ENCODE measurements at regions not wholly inside any gene's neighbourhood (a gene's known extent, or its start where the extent isn't known, plus 50 kb on each side); places are given as distances from the start of the nearest gene placed in this dataset.

DNA sequence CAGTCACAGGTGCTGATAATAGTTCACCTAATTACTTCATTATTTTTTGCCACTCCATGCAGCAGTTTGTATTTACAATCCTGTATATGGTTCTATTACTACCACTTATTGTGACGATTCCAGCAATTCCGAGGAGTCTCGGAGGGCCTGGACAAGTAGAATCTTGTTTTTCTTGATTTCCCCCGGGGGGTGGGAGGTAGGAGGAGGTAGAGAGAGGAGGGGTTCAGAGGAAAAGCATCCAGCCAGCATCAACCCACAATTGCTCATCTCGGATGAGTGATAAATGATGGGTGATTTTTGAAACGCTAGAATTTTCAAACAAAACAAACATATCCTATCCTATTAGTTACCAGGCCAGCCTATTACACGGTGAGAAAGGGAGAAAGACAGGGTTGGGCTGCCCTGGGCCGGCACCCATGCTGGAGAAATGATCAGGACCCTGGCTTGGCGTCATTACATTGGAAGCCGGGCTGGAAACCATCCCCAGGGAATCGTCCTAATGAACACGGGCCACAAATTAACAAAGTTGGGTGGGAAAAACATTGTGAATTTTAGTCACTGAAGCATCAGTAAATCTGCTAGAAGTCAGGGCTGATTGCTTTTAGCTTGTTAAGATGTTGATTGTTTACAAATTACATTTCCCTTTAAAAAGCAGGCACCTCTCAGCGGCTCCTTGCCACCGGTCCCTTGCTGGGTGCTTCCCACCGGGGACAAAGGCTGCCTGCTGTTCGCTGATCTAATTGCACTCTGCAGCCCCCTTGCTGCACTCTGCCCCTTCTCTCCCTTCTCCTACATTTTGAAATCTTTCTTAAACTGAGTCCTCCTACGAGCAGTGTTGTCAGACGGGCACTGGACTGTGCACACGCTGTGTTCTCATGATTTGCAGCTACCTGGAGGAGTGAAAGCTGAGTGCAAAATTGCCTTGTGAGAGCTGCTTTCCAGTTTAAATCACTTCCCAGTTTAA, 95.5 kb downstream of the FAM204A start:
- DNase-seq, result no peak

- DNase-seq, result no peak
Measured at GRCh38 chr10:118243907-118244306, 98.2 kb downstream of the FAM204A start.

DNA sequence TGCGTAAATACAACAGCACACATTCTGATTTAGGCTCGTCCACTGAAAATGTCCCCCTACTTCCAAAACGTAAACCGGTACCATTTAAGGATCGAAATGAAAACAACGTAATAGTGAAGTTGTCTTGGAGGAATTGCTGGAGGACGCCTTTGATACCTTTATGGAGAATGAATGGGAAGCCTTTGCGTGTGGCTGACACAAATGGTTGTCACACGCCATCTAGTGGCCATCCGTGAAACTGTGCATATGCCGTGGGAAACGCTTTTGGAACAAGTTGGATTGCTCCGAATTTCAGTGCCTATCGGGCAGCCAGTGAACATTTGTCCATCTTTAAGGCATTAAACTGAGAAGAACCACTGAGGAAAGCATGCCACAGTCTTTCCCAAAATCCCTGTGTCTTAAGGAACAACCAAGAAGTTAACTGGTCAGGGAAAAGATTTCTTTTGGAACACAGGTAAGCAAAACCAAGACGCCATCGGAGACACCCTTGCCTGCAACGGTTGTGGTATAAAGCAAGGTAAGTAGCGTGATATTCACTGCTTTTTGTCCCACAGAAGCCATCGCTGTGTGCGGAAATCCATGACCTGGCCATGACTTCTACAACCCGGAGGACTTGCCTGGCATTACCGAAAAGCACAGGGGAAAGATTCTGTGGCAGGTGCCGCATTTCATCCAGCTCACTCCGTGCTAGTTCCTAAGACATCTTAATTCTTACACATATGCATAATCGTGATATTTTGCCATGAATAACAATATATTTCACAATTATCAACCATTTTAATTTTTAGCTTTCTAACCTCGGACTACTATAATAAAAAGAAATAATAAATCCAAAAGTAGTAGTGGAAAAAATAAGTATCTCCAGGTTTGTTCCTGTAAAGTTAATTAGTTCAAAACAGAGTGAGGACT, 100.6 kb downstream of the FAM204A start:
- DNase-seq, result peak; percentile 87

DNA sequence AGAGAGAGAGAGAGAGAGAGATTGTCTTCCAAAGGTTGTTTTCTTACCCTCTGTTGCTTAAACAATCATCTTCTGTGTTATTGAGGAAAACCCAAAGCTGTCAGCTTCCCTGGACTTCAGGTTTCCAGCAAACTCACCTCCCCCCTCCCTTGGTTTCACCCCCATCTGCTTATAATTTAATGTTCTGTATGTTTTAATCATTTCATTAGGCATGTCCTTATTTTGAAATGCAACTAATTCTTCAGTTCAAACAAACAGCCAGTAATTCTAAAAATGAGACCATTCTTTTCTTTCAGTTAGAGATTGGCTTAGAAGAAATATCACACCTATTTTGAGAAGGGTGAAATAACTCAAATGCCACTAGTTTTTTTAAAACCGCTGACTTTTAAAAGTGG, 102.9 kb downstream of the FAM204A start:
- no peak for DNase-seq

DNA sequence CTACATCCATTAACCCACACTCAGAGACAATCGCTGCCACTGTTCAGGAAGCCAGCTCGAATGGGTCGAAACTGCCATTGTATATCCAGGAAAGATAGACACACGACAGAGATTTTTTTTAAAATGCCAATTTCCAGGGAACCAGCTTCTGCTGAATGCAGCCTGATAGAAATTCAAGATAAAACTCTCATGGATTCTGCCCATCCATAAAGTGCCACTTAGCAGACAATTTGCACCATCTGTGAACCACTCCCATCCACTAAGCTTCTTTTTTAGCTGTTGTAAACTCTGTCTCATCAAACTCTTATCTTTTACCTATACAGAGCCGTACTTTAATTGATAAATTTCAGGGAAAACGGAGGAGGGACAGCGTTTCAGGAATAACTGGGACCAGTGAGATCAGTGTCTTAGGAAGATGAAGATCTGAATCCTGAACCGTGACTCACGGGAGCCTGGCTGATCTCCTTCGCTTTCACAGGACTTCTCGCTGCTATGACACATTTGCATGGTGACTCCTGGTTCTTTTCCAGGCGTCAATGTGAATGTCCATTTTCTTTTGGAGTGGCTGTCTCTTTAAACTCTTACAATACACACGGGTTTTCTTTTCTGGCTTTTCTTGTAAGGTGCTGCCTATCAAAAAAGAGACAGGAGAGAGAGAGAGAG, 103.4 kb downstream of the FAM204A start:
- DNase-seq, result no peak

GRCh38 chr10:118237930-118238329, 104.2 kb downstream of the FAM204A start:
- no peak for DNase-seq

DNA sequence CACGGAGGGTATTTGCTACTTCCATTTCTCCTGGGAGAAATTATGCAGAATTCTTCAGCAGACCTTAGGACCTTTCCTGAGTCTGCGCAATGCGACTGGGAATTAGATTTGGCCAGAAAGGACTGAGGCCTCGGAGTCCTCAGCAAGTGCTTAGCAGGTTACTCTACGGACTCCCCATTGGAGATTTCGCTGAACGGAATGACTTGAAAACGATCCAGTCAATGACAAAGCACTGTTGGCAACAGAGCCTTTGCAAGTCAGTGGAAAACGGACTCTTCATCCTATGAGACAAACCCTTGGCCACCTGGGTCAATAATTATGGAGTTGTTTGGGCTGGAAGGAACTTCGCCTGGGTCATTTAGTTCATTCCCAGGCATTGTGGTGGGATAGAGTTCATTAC, 107.4 kb downstream of the FAM204A start:
- no peak for DNase-seq

GRCh38 chr10:118220346-118220850, 121.7 kb downstream of the FAM204A start:
- no peak for DNase-seq

DNA sequence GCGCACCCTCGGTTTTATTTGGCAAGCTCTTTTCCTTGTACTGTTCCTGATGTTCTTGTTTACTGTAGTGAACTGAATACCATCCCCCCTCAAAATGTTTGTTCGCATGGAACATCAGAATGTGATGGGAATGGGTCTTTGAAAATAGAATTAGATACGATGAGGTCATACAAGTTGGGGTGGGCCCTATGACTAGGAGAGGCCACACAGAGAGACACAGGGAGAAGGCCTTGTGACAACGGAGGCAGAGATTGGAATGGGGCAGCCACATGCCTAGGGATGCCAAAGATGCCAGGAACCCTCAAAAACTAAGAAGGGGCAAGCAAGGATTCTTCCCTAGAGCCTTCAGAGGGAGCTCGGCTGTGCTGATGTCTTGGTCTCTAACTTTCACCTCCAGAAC, 123.6 kb downstream of the FAM204A start:
- DNase-seq, result no peak

DNA sequence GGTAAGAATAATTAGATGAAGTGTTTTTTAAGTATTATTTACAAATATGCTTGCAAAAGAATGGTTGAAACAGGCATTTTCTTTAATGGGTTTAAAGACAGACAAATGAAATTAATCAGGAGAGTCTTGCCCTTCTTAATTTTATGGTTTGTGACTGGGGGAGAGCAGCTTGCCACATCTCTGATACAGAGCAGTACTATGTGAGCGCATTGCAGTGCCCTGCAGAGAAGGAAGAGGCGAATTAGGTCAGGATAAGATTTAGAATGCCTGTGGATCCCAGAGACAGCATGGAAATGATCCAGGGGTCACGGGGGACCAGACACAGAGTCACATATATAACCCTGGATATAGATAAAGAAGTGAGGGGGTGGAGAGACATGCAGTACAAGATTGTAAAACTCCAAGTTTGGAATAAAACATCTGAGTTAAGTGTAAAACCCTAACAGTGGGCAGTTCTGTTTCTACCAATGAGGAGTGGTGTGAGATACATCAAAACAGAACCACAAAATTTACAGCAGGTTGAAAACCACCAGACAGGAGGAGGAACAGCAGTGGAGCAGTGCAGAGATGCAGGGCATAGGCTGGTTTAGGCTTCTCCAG, 125.5 kb downstream of the FAM204A start:
- DNase-seq, result no peak

- no peak for DNase-seq
Measured at GRCh38 chr10:118216020-118216419, 126.1 kb downstream of the FAM204A start.

DNA sequence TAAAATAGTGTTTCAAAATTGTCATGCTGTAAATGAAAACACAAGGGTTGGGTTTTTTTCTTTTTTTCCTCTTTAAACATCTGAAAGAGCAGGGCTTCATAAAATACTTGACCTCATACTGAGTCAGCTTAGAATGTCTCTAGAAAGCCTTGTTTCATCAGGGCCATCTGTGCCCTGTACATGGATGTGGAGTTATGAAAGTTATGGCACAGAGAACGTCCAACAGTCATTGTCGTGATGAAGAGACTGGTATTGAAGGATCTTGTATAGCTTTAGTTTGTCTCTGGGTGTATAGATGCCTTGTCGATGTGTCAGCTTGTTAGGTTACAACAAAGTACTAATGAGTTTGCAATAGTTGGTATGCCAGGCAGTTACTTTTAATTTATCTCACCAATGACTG, 127.3 kb downstream of the FAM204A start:
- DNase-seq, result no peak

GRCh38 chr10:118213436-118213835, 128.7 kb downstream of the FAM204A start:
- DNase-seq, result no peak

- no peak for DNase-seq
Measured at GRCh38 chr10:118210276-118210675, 131.8 kb downstream of the FAM204A start.

- DNase-seq, result no peak
Measured at GRCh38 chr10:118209215-118209614, 132.9 kb downstream of the FAM204A start.

- DNase-seq, result no peak
Measured at GRCh38 chr10:118207470-118208007, 134.6 kb downstream of the FAM204A start.

- no peak for DNase-seq
Measured at GRCh38 chr10:118204292-118204943, 137.7 kb downstream of the FAM204A start.

- DNase-seq, result no peak
Measured at GRCh38 chr10:118203461-118203860, 138.7 kb downstream of the FAM204A start.

GRCh38 chr10:118195729-118196128, 146.4 kb downstream of the FAM204A start:
- DNase-seq, result no peak

DNA sequence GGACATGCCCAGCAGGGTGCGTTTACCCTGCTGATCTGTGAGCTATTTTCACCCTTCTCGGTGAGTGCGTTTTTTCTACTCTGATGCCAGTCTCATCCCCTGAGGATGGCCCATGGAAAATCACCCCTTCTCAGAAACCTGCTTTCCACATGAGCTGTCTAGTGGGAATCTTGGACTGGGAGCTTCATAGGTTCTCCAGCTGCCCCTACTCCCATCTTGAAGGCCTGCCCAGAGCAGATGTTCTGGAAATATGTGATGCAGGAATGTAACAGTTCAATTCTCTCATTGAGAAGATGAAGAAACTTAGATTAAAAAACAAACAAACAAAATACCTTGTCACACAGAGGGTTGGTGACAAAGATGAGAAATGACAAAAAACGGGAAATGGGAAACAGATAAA, 146.9 kb upstream of the RAB11FIP2 start:
- no peak for DNase-seq

GRCh38 chr10:118181021-118181420, 134.3 kb upstream of the RAB11FIP2 start:
- no peak for DNase-seq

- no peak for DNase-seq
Measured at GRCh38 chr10:118175148-118175547, 128.4 kb upstream of the RAB11FIP2 start.

Measured in activated CD8-positive, alpha-beta memory T cell treated with anti-CD3 and anti-CD28 coated beads for 24 hours (primary cell).